ENCODE measurements at regions not wholly inside any gene's neighbourhood (a gene's known extent, or its start where the extent isn't known, plus 50 kb on each side); places are given as distances from the start of the nearest gene placed in this dataset.
"Not testable (repeated sequence)": the region's sequence is repeated elsewhere in the genome, so short reads cannot be mapped to it uniquely, and the experiment has no call there.

DNA sequence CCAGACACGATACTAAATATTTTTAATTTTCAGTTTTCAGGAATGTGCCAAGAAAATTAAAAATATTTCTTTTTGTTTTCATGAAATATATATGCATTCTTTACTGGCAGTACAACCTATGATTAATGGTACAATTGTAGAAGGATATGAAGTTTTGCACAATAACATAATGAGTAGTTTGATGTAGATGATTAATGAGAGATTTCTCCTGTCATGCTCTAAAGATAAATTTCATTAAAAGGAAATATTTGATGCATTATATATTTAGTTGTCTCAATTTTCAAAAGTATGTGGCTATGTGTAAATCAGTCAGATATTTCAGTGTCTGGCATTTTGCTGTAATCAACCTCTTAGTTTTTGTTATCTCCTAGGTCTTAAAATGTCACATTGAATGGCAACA is 940.2 kb upstream of the MDGA2 start:
- Histone ChIP-seq H3K9me2 (replicated peaks; ENCODE audit: low read length) (no peaks in the 10 kb centered on the region), H3K9ac (ENCODE audit: low read length) (no peak overlapping the region), H3K4me1 (ENCODE audit: insufficient read depth, low read length) (no peaks in the 10 kb centered on the region), H3K27ac (ENCODE audit: low read length) (no peak overlapping the region), H3K79me2 (ENCODE audit: low read length) (no peaks in the 10 kb centered on the region), H4K20me1 (ENCODE audit: low read length) (no peaks in the 10 kb centered on the region), H3K4me2 (ENCODE audit: low read length) (no peak overlapping the region), H3K27me3 (ENCODE audit: low read length) (peaks cover 5% of the 10 kb centered on the region; the same call in 1 of the 2 replicates), H2AFZ (ENCODE audit: low read length) (no peak overlapping the region), H3F3A (ENCODE audit: low read length, unreplicated experiment) (no peaks in the 10 kb centered on the region), H3K36me3 (ENCODE audit: low read depth, low read length) (no peaks in the 10 kb centered on the region), H3K9me3 (ENCODE audit: low read length) (no peaks in the 10 kb centered on the region), H3K4me3 (ENCODE audit: low read length) (no peak overlapping the region)
- ChIA-PET POLR2A (ENCODE audit: unreplicated experiment) (no interaction called here), CTCF (no interaction called here)
- TF ChIP-seq EZH2phosphoT487 (IDR thresholded peaks at IDR 0.05; ENCODE audit: borderline replicate concordance, low read length) = no peak
- no peak for TF ChIP-seq EZH2 (IDR thresholded peaks at IDR 0.05; ENCODE audit: low read length, unreplicated experiment)
- TF ChIP-seq, protein P1, sequence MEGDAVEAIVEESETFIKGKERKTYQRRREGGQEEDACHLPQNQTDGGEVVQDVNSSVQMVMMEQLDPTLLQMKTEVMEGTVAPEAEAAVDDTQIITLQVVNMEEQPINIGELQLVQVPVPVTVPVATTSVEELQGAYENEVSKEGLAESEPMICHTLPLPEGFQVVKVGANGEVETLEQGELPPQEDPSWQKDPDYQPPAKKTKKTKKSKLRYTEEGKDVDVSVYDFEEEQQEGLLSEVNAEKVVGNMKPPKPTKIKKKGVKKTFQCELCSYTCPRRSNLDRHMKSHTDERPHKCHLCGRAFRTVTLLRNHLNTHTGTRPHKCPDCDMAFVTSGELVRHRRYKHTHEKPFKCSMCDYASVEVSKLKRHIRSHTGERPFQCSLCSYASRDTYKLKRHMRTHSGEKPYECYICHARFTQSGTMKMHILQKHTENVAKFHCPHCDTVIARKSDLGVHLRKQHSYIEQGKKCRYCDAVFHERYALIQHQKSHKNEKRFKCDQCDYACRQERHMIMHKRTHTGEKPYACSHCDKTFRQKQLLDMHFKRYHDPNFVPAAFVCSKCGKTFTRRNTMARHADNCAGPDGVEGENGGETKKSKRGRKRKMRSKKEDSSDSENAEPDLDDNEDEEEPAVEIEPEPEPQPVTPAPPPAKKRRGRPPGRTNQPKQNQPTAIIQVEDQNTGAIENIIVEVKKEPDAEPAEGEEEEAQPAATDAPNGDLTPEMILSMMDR (conservative IDR thresholded peaks at IDR 0.05; ENCODE audit: low read depth, low read length) = no peak
- BruUV-seq (replicated peaks) = no TSS peak
- ATAC-seq (no peak), DNase-seq (no peak)
- intact Hi-C loops (cut with micrococcal nuclease) = no loop called here

DNA sequence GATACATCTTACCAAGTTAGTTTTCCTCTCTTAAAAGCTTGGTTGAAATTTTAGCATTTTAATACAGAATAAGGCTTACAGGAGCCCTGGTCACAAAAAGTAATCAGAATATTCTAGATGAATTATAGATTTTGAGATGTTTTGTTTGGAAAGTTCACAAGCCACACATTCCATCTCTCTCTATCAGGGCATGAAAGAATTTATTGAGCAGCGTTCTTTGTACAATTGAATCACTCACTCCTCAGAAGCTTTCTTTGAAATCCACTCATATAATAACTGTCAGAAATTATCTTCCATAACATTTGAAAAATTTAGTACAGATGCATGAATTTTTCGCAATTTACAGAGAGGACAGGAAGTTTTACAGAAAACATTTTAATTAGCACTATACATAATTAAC is 938.6 kb upstream of the MDGA2 start:
- ATAC-seq = no peak
- Histone ChIP-seq H3K27me3 (ENCODE audit: low read length) (no peaks in the 10 kb centered on the region), H3K27ac (ENCODE audit: low read length) (no peak overlapping the region), H3K79me2 (ENCODE audit: low read length) (no peaks in the 10 kb centered on the region), H3K9me3 (ENCODE audit: low read length) (no peaks in the 10 kb centered on the region), H3K36me3 (ENCODE audit: low read depth, low read length) (no peaks in the 10 kb centered on the region), H3F3A (ENCODE audit: low read length, unreplicated experiment) (no peaks in the 10 kb centered on the region), H3K9ac (ENCODE audit: low read length) (no peak overlapping the region), H3K4me1 (ENCODE audit: insufficient read depth, low read length) (no peaks in the 10 kb centered on the region), H3K9me2 (replicated peaks; ENCODE audit: low read length) (no peaks in the 10 kb centered on the region), H2AFZ (ENCODE audit: low read length) (no peak overlapping the region), H3K4me3 (ENCODE audit: low read length) (no peak overlapping the region), H4K20me1 (ENCODE audit: low read length) (no peaks in the 10 kb centered on the region), H3K4me2 (ENCODE audit: low read length) (no peak overlapping the region)
- no TSS peak for BruUV-seq (replicated peaks)
- TF ChIP-seq EZH2phosphoT487 (IDR thresholded peaks at IDR 0.05; ENCODE audit: borderline replicate concordance, low read length) (no peak), EZH2 (IDR thresholded peaks at IDR 0.05; ENCODE audit: low read length, unreplicated experiment) (no peak)
- TF ChIP-seq, protein P1 (conservative IDR thresholded peaks at IDR 0.05; ENCODE audit: low read depth, low read length) = no peak
- CTCF ChIA-PET = no interaction called here
- intact Hi-C loops (cut with micrococcal nuclease) = no loop called here
- POLR2A ChIA-PET (ENCODE audit: unreplicated experiment) = interaction anchor here (0.6 kb wide), 1 partner anchor 533 kb away, joined by 9 read pairs; no protein-coding TSS in a partner anchor
- DNase-seq = no peak

DNA sequence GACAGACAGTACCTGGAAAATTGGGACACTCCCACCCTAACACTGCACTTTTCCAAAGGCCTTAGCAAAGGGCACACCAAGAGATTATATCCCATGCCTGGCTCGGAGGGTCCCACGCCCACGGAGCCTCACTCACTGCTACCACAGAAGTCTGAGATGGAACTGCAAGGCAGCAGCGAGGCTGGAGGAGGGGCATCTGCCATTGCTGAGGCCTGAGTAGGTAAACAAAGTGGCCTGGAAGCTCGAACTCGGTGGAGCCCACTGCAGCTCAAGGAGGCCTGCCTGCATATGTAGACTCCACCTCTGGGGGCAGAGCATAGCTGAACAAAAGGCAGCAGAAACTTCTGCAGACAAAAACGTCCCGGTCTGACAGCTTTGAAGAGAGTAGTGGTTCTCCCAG is 931.6 kb upstream of the MDGA2 start:
- H3K4me3 ChIP-seq (ENCODE audit: low read length); DNase-seq; H3K9ac ChIP-seq (ENCODE audit: low read length); H3K79me2 ChIP-seq (ENCODE audit: low read length); CTCF ChIA-PET; intact Hi-C loops (cut with micrococcal nuclease); BruUV-seq (replicated peaks); POLR2A ChIA-PET (ENCODE audit: unreplicated experiment); H3K9me2 ChIP-seq (replicated peaks; ENCODE audit: low read length); H3K27me3 ChIP-seq (ENCODE audit: low read length); ATAC-seq; H3K36me3 ChIP-seq (ENCODE audit: low read depth, low read length); H4K20me1 ChIP-seq (ENCODE audit: low read length); H2AFZ ChIP-seq (ENCODE audit: low read length); H3K9me3 ChIP-seq (ENCODE audit: low read length); H3K4me2 ChIP-seq (ENCODE audit: low read length); H3K27ac ChIP-seq (ENCODE audit: low read length); H3F3A ChIP-seq (ENCODE audit: low read length, unreplicated experiment); H3K4me1 ChIP-seq (ENCODE audit: insufficient read depth, low read length): not testable (repeated sequence)
